ENCODE measurements at regions not wholly inside any gene's neighbourhood (a gene's known extent, or its start where the extent isn't known, plus 50 kb on each side); places are given as distances from the start of the nearest gene placed in this dataset.
"Not testable (repeated sequence)": the region's sequence is repeated elsewhere in the genome, so short reads cannot be mapped to it uniquely, and the experiment has no call there.

DNA sequence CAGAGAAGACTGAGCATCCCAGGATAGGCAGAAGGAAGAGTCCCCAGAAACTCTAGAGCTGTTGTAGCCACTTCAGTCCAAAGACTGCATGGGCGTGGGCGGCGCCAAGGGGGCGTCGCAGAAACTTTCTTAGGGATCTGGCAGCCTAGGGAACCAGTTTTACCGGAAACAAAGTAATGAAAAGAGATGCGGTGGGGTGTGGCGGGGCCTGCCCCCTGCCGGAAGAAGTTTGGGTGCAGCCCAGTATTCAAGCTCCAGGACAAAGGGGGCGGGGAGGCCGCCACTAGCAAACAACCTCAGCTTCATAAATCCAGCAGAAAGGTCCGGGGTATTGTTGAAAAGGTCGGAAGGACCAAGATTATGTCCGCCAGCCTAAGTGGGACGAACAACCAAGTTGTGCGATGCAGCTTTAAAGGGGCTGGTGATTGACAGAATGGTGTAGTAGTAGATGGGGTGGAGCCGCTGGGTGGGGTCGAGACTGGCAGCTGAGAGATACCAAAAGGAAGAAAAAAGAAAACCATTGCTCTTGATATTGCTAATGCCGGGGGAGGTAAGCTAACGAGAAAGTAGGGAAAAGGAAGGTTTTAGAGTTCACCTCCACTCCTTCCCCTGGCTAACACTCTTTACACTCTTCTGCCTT lies 190.5 kb downstream of the RRAGB start:
- Histone ChIP-seq H3K9ac (ENCODE audit: low read depth, low read length) (peak overlapping the region; percentile 83; the same call in 1 of the 2 replicates), H3K27me3 (ENCODE audit: insufficient read depth, low read length) (no peaks in the 10 kb centered on the region), H3K36me3 (ENCODE audit: insufficient read depth, low read depth, low read length) (no peaks in the 10 kb centered on the region), H3K4me1 (ENCODE audit: insufficient read depth, low read length) (peaks cover 10% of the 10 kb centered on the region; the same call in 1 of the 2 replicates), H3K27ac (ENCODE audit: low read length) (peak overlapping the region; percentile 24), H3K9me3 (ENCODE audit: insufficient read depth, low read depth, low read length) (no peaks in the 10 kb centered on the region), H3K4me3 (ENCODE audit: low read length) (peak overlapping the region; percentile 92)

- Histone ChIP-seq H3K27me3 (ENCODE audit: insufficient read depth, low read length) (no peaks in the 10 kb centered on the region), H3K4me3 (ENCODE audit: low read length) (peak overlapping the region; percentile 92), H3K9ac (ENCODE audit: low read depth, low read length) (peak overlapping the region; percentile 83; the same call in 1 of the 2 replicates), H3K36me3 (ENCODE audit: insufficient read depth, low read depth, low read length) (no peaks in the 10 kb centered on the region), H3K9me3 (ENCODE audit: insufficient read depth, low read depth, low read length) (no peaks in the 10 kb centered on the region), H3K27ac (ENCODE audit: low read length) (peak overlapping the region; percentile 24), H3K4me1 (ENCODE audit: insufficient read depth, low read length) (peaks cover 10% of the 10 kb centered on the region; the same call in 1 of the 2 replicates)
Measured at GRCh38 chrX:55908661-55909212, 191.2 kb downstream of the RRAGB start.

- no peaks in the 10 kb centered on the region for H3K27me3 ChIP-seq (ENCODE audit: insufficient read depth, low read length)
- no peaks in the 10 kb centered on the region for H3K4me1 ChIP-seq (ENCODE audit: insufficient read depth, low read length)
- H3K4me3 ChIP-seq (ENCODE audit: low read length), result no peak overlapping the region
- H3K36me3 ChIP-seq (ENCODE audit: insufficient read depth, low read depth, low read length), result no peaks in the 10 kb centered on the region
- H3K27ac ChIP-seq (ENCODE audit: low read length), result no peak overlapping the region
- H3K9ac ChIP-seq (ENCODE audit: low read depth, low read length), result no peak overlapping the region
- H3K9me3 ChIP-seq (ENCODE audit: insufficient read depth, low read depth, low read length), result no peaks in the 10 kb centered on the region; the same call in 1 of the 2 replicates
Measured at GRCh38 chrX:55919367-55920221, 202.0 kb downstream of the RRAGB start.

DNA sequence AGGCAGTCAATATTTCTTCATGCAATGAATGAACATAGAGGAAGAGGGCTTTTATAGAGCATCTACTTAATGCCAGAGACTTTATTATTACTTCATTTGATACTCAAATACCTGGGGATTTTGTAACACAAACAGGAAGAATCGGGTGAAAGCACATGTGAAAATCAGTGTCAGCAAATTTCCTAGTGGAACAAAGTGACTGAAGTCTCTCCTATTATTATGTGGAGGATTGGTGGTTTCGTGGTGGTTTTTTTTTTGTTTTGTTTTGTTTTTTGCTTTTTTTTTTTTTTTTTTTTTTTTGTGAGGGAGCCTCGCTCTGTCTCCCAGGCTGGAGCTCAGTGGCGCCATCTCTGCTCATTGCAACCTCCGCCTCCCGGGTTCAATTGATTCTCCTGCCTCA lies 207.0 kb downstream of the RRAGB start:
- Histone ChIP-seq H3K27me3 (ENCODE audit: insufficient read depth, low read length) (no peaks in the 10 kb centered on the region), H3K36me3 (ENCODE audit: insufficient read depth, low read depth, low read length) (no peaks in the 10 kb centered on the region), H3K27ac (ENCODE audit: low read length) (no peak overlapping the region), H3K9me3 (ENCODE audit: insufficient read depth, low read depth, low read length) (no peaks in the 10 kb centered on the region; the same call in 1 of the 2 replicates), H3K9ac (ENCODE audit: low read depth, low read length) (no peak overlapping the region), H3K4me3 (ENCODE audit: low read length) (no peak overlapping the region), H3K4me1 (ENCODE audit: insufficient read depth, low read length) (no peaks in the 10 kb centered on the region)

GRCh38 chrX:55928529-55928928 lies 211.0 kb downstream of the RRAGB start:
- not testable (repeated sequence) for H3K27me3 ChIP-seq (ENCODE audit: insufficient read depth, low read length); H3K9me3 ChIP-seq (ENCODE audit: insufficient read depth, low read depth, low read length); H3K9ac ChIP-seq (ENCODE audit: low read depth, low read length); H3K4me1 ChIP-seq (ENCODE audit: insufficient read depth, low read length); H3K36me3 ChIP-seq (ENCODE audit: insufficient read depth, low read depth, low read length); H3K27ac ChIP-seq (ENCODE audit: low read length); H3K4me3 ChIP-seq (ENCODE audit: low read length)

Measured in iPS-20b (cell line).